BE2C (cell line): ENCODE measurements at regions not wholly inside any gene's neighbourhood (a gene's known extent, or its start where the extent isn't known, plus 50 kb on each side); places are given as distances from the start of the nearest gene placed in this dataset.
"Not testable (repeated sequence)": the region's sequence is repeated elsewhere in the genome, so short reads cannot be mapped to it uniquely, and the experiment has no call there.

ENCODE experiments used
- DNase-seq: peaks from one replicate; pipeline ENCODE4 v3.0.0-alpha.2; 2020
- H3K27me3 ChIP-seq: fragments of 250-450 bp; sonication (Bioruptor Pico); 2 replicates; pipeline ENCODE4 v1.5.1; 2020; ENCODE audit warnings: mild to moderate bottlenecking
- H3K36me3 ChIP-seq: fragments of 250-450 bp; sonication (Bioruptor Pico); 2 replicates; pipeline ENCODE4 v1.5.1; 2020; ENCODE audit warnings: mild to moderate bottlenecking
- H3K4me1 ChIP-seq: fragments of 250-450 bp; sonication (Bioruptor Pico); 2 replicates; pipeline ENCODE4 v1.5.1; 2020
- H3K4me3 ChIP-seq: 2 replicates; pipeline ENCODE4 v1.5.1; 2011; ENCODE audit warnings: low read depth, low read length
- H3K9me3 ChIP-seq: fragments of 250-450 bp; sonication (Bioruptor Pico); 2 replicates; pipeline ENCODE4 v1.5.1; 2020
- TF ChIP-seq, protein P1 (sequence below): IDR thresholded peaks from 2 replicates; pipeline ENCODE4 v1.5.1; 2012; ENCODE audit warnings: mild to moderate bottlenecking, low read depth, low read length

DNA sequence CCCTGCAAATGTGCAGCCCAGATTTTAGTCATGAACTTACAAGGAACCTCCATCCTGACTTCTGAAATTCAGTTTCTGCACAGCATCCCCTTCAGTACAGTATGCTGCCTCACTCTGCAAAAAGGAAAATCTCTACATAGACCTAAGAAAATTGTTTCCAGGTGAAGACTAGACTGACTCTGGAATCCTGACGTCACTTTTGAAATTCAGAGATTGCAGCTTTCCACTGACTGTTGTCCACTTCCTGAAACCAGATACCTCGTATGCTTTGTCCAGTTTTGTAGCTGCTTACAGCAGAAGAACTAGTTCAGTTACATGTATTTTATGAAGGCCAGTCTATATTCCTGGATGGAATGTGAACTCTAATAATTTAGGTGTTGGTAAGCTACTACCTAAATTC is 629.3 kb upstream of the ST8SIA4 start:
- no peak overlapping the region for H3K4me3 ChIP-seq
- no peak for DNase-seq
- no peaks in the 10 kb centered on the region for H3K27me3 ChIP-seq
- H3K9me3 ChIP-seq: no peaks in the 10 kb centered on the region
- H3K4me1 ChIP-seq: no peaks in the 10 kb centered on the region; the same call in 1 of the 2 replicates
- H3K36me3 ChIP-seq: no peaks in the 10 kb centered on the region
- TF ChIP-seq, protein P1, sequence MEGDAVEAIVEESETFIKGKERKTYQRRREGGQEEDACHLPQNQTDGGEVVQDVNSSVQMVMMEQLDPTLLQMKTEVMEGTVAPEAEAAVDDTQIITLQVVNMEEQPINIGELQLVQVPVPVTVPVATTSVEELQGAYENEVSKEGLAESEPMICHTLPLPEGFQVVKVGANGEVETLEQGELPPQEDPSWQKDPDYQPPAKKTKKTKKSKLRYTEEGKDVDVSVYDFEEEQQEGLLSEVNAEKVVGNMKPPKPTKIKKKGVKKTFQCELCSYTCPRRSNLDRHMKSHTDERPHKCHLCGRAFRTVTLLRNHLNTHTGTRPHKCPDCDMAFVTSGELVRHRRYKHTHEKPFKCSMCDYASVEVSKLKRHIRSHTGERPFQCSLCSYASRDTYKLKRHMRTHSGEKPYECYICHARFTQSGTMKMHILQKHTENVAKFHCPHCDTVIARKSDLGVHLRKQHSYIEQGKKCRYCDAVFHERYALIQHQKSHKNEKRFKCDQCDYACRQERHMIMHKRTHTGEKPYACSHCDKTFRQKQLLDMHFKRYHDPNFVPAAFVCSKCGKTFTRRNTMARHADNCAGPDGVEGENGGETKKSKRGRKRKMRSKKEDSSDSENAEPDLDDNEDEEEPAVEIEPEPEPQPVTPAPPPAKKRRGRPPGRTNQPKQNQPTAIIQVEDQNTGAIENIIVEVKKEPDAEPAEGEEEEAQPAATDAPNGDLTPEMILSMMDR: no peak

DNA sequence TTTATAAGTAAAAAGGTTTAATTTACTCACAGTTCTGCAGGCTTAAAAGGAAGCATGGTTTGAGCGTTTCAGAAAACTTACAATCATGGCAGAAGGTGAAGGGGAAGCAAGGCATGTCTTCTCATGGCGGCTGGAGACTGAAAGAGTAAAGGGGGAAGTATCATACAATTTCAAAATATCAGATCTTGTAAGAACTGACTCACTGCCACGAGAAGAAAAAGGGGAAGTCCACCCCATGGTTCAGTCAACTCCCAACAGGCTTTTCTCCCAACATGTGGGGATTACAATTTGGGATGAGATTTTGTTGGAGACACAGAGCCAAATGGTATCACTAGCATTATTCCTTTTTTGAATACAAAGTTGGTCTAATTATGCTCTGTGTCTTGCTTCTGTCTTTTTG is 627.9 kb upstream of the ST8SIA4 start:
- Histone ChIP-seq H3K27me3 (no peaks in the 10 kb centered on the region), H3K36me3 (no peaks in the 10 kb centered on the region), H3K4me1 (no peaks in the 10 kb centered on the region; the same call in 1 of the 2 replicates), H3K4me3 (no peak overlapping the region), H3K9me3 (no peaks in the 10 kb centered on the region)
- no peak for DNase-seq
- TF ChIP-seq, protein P1: no peak

DNA sequence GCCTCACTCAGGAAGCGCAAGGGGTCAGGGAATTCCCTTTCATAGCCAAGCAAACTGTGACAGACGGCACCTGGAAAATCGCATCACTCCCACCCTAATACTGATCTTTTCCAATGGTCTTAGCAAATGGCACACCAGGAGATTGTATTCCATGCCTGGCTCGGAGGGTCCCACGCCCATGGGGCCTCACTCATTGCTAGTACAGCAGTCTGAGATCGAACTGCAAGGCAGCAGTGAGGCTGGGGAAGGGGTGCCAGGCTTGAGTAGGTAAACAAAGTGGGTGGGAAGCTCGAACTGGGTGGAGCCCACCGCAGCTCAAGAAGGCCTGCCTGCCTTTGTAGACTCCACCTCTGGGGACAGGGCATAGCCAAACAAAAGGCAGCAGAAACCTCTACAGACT is 626.0 kb upstream of the ST8SIA4 start:
- H3K9me3 ChIP-seq, H3K36me3 ChIP-seq, H3K4me3 ChIP-seq, H3K4me1 ChIP-seq, DNase-seq, H3K27me3 ChIP-seq: not testable (repeated sequence)

DNA sequence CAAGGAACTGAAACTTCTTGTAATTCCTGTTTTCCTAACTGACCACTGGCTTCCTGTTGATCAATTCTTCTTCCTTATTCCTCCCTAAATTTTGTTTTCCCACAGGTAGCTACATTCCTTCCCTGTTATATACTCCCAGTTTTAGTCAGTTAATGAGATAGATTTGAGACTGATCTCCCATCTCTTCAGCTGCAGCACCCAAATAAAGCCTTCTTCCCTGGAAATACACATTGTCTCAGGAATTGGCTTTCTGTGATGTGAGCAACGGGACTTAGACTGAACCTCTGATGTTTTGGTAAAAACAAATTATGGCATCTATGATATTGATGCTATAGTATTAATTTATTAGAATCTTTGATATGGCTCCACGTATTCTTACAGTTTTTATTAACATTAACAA is 617.3 kb upstream of the ST8SIA4 start:
- Histone ChIP-seq H3K4me3 (no peak overlapping the region), H3K27me3 (no peaks in the 10 kb centered on the region), H3K4me1 (no peaks in the 10 kb centered on the region), H3K36me3 (no peaks in the 10 kb centered on the region), H3K9me3 (no peaks in the 10 kb centered on the region)
- TF ChIP-seq, protein P1: no peak
- DNase-seq: no peak

DNA sequence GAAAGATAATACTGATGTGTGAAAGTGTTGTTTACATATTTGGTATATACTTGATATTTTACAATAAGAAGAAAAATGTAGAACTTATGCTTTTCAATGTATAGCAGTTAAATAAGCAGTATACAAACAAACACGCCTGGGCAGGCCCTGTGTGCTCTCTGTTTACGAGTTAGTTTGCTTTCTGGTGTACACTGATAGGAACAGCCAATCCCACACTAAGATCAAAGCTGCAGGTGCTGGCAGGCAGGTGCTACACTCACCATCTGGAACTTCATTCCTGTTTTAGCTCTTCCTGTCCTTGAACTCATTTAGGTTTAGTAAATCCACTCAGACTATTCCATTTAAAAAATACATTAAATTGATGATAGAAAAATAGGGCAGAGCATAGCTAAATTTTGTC is 614.7 kb upstream of the ST8SIA4 start:
- Histone ChIP-seq H3K36me3 (no peaks in the 10 kb centered on the region), H3K9me3 (no peaks in the 10 kb centered on the region), H3K27me3 (no peaks in the 10 kb centered on the region), H3K4me1 (no peaks in the 10 kb centered on the region), H3K4me3 (no peak overlapping the region)
- DNase-seq: no peak
- TF ChIP-seq, protein P1: no peak

DNA sequence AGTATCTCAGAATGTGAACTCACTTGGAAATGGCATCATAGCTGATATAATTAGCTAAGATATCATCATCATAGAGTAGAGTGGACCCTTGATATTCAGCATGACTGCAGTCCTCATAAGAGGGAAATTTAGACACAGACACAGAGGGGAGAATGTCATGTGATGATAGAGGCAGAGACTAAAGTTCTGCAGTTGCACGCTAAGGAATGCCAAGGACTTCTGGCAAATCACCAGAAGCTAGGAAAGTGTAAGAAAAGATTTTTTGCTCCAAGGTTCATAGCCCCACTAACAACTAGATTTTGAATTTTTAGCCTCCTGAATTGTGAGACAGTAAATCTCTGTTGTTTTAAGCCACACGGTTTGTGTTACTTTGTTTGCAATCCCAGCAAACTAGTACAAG is 612.6 kb upstream of the ST8SIA4 start:
- Histone ChIP-seq H3K4me3 (no peak overlapping the region), H3K27me3 (no peaks in the 10 kb centered on the region), H3K36me3 (no peaks in the 10 kb centered on the region), H3K4me1 (no peaks in the 10 kb centered on the region), H3K9me3 (no peaks in the 10 kb centered on the region)
- DNase-seq: no peak
- TF ChIP-seq, protein P1: no peak
